GM13977 (cell line): ENCODE measurements at regions not wholly inside any gene's neighbourhood (a gene's known extent, or its start where the extent isn't known, plus 50 kb on each side); places are given as distances from the start of the nearest gene placed in this dataset.

Experiments
- DNase-seq: peaks from one replicate; pipeline ENCODE4 v3.0.0; 2012; ENCODE audit warnings: low spot score
- in situ Hi-C: fragments of 300-500 bp; cut with MboI; formaldehyde crosslinking; loops from one replicate; pipeline ENCODE4 v1.12.0; 2022; ENCODE audit warnings: low sequenced_read_pairs, low pct_unique_long_range_greater_than_20kb, mixed read lengths, inconsistent platforms; ENCODE audit not compliant: unreplicated experiment
- TF ChIP-seq, protein P1 (sequence below): IDR thresholded peaks from 2 replicates; pipeline ENCODE4 v1.5.1; 2012; ENCODE audit warnings: mild to moderate bottlenecking, control low read depth; ENCODE audit not compliant: insufficient read depth; ENCODE audit errors: extremely low read depth, missing control alignments

DNA sequence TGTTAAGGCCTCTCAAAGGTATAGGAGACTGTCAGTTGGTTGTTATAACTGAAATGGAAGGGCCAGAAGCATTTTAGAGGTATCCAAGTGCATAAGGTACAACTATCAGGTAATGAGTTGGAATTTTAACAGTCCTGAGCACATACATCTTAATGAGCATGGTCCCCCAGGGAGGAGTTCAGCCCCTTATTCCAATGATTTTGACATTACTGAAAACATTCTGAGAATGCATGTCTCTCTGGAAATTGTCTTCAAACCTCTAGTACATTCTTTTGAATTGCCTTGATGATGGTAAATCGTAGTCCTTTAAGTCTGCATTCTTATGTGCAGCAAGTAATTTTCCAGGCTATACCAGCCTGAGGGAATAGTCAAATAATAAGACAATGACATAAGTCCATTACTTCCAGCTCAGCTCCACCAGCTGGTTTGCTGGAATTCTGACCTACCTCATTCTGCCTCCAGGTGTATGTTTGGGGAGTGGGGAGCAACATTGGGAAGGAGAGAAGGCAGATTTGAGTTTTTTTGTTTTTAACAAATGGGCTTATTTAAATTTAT lies 239.2 kb downstream of the MSRB3 start:
- TF ChIP-seq, protein P1, sequence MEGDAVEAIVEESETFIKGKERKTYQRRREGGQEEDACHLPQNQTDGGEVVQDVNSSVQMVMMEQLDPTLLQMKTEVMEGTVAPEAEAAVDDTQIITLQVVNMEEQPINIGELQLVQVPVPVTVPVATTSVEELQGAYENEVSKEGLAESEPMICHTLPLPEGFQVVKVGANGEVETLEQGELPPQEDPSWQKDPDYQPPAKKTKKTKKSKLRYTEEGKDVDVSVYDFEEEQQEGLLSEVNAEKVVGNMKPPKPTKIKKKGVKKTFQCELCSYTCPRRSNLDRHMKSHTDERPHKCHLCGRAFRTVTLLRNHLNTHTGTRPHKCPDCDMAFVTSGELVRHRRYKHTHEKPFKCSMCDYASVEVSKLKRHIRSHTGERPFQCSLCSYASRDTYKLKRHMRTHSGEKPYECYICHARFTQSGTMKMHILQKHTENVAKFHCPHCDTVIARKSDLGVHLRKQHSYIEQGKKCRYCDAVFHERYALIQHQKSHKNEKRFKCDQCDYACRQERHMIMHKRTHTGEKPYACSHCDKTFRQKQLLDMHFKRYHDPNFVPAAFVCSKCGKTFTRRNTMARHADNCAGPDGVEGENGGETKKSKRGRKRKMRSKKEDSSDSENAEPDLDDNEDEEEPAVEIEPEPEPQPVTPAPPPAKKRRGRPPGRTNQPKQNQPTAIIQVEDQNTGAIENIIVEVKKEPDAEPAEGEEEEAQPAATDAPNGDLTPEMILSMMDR, result no peak
- in situ Hi-C loops, result no loop called here
- DNase-seq, result no peak

DNA sequence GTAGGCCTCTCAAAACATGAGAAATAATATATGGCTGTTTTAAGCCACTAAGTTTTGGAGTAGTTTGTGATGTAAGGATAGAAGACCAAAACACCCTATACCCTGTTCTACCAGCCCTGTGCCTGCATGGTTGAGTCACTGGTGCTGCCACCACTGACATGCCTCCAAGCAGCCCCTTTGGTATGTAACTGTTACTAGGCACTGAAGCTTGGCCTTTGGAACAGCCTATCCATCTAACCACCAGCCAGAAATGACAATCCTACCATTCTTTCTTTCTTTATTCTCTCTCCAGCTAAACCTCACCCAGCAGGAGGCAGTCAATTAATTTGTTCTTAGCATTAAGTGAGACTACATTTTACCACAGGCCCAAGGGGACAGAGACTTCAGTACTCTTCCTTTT lies 240.3 kb downstream of the MSRB3 start:
- TF ChIP-seq, protein P1, result no peak
- in situ Hi-C loops, result no loop called here
- DNase-seq, result no peak

DNA sequence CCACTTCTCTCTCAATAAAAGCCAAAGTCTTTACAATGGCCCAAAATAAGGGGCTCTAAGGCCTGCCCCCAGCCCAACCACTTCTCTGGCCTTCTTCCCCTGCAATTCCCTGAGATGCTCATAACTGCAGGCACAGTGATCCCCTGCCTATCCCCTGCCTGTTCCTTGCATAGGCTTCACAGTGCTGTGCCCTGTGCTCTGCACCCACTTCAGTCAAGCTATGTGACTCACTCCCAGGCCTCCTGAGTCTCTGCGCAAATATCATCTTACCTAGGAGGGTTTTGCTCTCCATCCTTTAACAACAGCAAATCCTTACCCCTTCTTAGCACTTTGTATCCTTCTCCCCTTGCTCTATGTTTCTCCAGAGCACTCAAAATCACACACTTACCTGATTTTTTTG lies 242.2 kb downstream of the MSRB3 start:
- in situ Hi-C loops, result no loop called here
- TF ChIP-seq, protein P1, result no peak
- DNase-seq, result no peak

DNA sequence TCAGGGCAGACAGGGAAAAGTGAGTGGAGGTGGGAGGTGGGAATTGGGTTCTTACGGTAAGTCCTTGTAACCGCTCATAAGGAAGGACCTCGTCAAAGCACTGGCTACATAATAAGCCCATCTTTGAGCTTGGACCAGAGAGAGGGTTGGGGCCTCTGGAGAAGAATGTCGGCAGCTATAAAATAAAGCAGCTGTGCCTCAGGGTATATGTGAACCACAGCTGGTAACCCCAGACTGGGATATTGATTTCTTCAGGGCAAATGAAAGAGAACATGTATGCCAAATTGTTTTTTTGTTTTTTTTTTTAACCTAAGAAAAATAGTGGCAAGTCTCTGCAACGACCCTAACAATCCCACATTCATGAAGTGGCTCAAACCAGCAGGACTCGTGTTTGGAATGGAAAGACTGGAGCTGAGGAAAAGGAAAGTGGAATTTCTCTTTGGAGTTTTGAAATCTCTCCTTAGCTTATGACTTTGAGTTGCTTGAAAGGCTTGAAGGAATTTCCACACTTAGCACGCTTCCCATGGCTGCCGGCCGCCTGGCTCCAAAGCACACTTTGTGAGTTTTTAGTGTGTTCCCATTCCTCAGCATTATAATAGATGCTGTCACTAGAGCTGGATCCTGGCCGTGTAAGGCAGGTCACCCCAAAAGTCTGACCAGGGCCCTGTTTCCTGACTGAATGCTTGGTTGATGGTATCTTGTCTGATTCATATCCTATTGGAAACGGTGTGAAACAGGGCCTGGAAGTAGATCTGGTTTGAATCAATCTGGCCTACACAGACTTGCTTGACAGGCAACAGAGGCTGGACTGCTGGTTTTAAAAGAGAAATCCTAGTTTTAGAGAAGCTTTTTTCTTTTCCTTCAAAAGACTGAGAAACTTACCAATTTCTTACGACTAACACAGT lies 244.7 kb downstream of the MSRB3 start:
- DNase-seq, result no peak
- in situ Hi-C loops, result no loop called here
- TF ChIP-seq, protein P1, result no peak

DNA sequence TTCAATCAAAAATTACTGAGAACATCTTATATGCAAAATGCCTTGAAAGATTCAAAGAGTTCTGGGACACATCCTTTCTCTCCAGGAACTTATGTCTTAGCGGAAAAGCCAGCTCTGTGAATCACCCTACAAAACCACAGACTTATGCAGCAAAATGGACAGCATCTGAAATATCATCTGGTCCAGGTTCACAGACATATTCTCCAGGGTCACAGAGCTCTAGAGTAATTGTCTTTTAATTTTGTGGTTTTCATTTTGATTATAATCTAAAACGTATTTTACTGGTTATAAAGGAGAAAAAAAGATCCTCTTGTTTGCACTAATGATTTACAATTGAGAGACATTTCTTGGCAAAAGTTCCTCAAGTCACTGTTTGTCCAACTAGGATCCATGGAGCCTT lies 246.2 kb downstream of the MSRB3 start:
- in situ Hi-C loops, result no loop called here
- TF ChIP-seq, protein P1, result no peak
- DNase-seq, result no peak

- TF ChIP-seq, protein P1, result no peak
- DNase-seq, result no peak
- in situ Hi-C loops, result no loop called here
Measured at GRCh38 chr12:65525491-65526141, 247.1 kb downstream of the MSRB3 start.
